Ovary (tissue), 7 donors: ENCODE measurements at regions not wholly inside any gene's neighbourhood (a gene's known extent, or its start where the extent isn't known, plus 50 kb on each side); places are given as distances from the start of the nearest gene placed in this dataset.

Source experiments
- DNase-seq, 5 donors: peaks; one replicate each; pipeline ENCODE4 v3.0.0-alpha.2; 2019 to 2020
- H3K27ac ChIP-seq, 2 donors: fragments of 200-600 bp; one replicate each; pipeline versions ENCODE4 v1.5.1 to v1.8.0; 2019 to 2022
- H3K27me3 ChIP-seq: fragments of 200-600 bp; one replicate; pipeline ENCODE4 v1.8.0; 2022
- H3K36me3 ChIP-seq: fragments of 200-600 bp; sonication (generic); one replicate; pipeline ENCODE4 v1.5.1; 2019
- H3K4me1 ChIP-seq: one replicate; pipeline ENCODE4 v1.8.1; 2013; ENCODE audit warnings: mild to moderate bottlenecking, moderate library complexity; ENCODE audit not compliant: insufficient read depth
- H3K4me3 ChIP-seq: fragments of 200-600 bp; sonication (generic); one replicate; pipeline ENCODE4 v1.5.1; 2017
- H3K9me3 ChIP-seq, 2 donors: fragments of 200-600 bp in 1 of 2; sonication (generic) in 1 of 2; one replicate each; pipeline versions ENCODE4 v1.5.1 to v1.8.1; 2013 to 2019; ENCODE audit warnings: mild to moderate bottlenecking in 1 of 2, moderate library complexity in 1 of 2
- EP300 ChIP-seq: sonication (generic); formaldehyde crosslinking; IDR thresholded peaks from one replicate; pipeline ENCODE4 v1.6.1; 2017; ENCODE audit warnings: antibody characterized with exemption
- POLR2A ChIP-seq: fragments of 450-650 bp; IDR thresholded peaks from one replicate; pipeline ENCODE4 v1.6.1; 2017; ENCODE audit warnings: antibody characterized with exemption, mild to moderate bottlenecking, moderate library complexity
- WGBS, 3 donors: extraction: QIAGEN DNeasy Blood & Tissue Kit in 1 of 3; methylation state at CpG; one replicate each; pipeline versions ENCODE4 v1.1.5 to v1.1.7; 2013 to 2017; 5-methylcytosine and 5-hydroxymethylcytosine counted together
- intact Hi-C, 4 donors: fragments of 100-400 bp; cut with DNase I; formaldehyde crosslinking; loops; one replicate each; pipeline versions ENCODE4 v1.11.0 to v1.15.1; 2022 to 2023
- TF ChIP-seq, protein P1 (sequence below), 3 donors: fragments of 450-650 bp in 2 of 3; fragments of 200-600 bp in 1 of 3; IDR thresholded peaks; one replicate each; pipeline versions ENCODE4 v1.5.1 to v1.8.0; 2016 to 2022; ENCODE audit warnings: antibody characterized with exemption in 3 of 3, mild to moderate bottlenecking in 1 of 3
- donor health status: DM: no; HTN: no; CAD: no; lungs with moderate emphysema.
- donor health status: DM: no; HTN: no; CAD: no.
- donor health status: Bipolar disorder and iron deficiency.
- donor health status: DM: no; HTN: no; CAD: no.
- donor health status: DM: yes; HTN: yes; CAD: no.

DNA sequence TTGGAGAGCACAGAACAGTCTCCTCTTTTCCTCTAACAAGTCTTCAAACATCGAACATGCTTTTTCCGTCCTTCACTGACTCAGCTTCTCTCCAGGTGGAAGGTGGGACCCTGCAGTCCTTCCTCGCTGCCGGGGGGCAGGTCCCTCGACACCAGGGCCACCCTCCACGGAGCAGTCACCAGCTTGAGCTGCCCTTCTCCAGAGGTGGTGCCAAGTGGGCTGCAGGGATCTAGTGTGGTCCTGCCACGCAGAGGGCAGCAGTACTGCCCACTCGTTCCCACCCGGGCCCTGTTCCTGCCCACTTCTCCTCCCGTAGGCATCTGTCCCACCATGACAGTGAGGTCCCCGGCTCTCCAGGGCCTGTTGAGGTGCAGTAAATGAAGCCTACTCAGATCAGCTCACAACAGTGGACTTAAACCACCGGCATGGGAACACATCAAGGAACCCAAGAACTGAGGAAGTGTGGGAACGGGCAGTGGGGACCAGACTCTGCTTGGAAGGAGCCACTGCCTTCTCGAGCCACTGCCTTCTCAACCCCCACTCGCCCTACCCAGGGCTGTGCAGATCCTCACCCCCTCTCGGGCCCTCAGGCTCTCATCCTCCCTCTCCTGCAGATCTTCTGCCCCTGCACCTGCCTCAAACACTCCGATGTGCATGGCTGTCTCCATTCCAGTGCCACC is 153.9 kb downstream of the OAT start:
- TF ChIP-seq POLR2A (no peak), EP300 (no peak)
- TF ChIP-seq, protein P1, sequence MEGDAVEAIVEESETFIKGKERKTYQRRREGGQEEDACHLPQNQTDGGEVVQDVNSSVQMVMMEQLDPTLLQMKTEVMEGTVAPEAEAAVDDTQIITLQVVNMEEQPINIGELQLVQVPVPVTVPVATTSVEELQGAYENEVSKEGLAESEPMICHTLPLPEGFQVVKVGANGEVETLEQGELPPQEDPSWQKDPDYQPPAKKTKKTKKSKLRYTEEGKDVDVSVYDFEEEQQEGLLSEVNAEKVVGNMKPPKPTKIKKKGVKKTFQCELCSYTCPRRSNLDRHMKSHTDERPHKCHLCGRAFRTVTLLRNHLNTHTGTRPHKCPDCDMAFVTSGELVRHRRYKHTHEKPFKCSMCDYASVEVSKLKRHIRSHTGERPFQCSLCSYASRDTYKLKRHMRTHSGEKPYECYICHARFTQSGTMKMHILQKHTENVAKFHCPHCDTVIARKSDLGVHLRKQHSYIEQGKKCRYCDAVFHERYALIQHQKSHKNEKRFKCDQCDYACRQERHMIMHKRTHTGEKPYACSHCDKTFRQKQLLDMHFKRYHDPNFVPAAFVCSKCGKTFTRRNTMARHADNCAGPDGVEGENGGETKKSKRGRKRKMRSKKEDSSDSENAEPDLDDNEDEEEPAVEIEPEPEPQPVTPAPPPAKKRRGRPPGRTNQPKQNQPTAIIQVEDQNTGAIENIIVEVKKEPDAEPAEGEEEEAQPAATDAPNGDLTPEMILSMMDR (IDR thresholded peaks at IDR 0.05) = no peak
- H3K27me3 ChIP-seq = no peaks in the 10 kb centered on the region
- H3K27ac ChIP-seq = no peak overlapping the region
- no peak overlapping the region for H3K4me3 ChIP-seq
- WGBS, 3 donors = 94 to 96% (median 94%) methylated on average over 17 of the region's 17 CpGs
- no peaks in the 10 kb centered on the region for H3K9me3 ChIP-seq
- DNase-seq = no peak
- no peaks in the 10 kb centered on the region for H3K4me1 ChIP-seq
- H3K36me3 ChIP-seq = no peaks in the 10 kb centered on the region
- intact Hi-C loops = loop anchor here in 1 of 4 donors (10.0 kb wide), 1 partner anchor 270 kb away; no protein-coding TSS in a partner anchor

DNA sequence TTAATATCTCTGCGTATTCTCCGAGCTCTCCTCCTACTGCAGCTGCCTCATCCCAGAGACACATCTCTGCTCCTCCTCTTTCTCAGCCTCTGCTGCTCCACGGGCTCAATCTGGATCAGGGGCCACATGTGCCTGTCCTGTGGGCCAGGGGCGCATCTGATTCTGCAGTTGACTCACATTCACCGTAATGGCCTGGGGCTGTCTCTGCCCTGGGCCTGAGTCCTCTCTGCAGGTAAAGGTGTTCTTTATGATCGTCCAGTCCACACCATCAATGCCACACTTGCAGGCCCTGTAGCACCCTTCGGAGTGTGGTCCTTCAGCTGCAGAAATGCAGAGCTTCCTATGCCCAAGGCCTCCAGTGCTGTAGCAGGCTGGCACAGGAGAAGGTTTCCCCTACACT is 154.5 kb downstream of the OAT start:
- no peak overlapping the region for H3K27ac ChIP-seq
- WGBS, 3 donors = 90 to 94% (median 94%) methylated on average over 7 of the region's 7 CpGs
- no peak for DNase-seq

DNA sequence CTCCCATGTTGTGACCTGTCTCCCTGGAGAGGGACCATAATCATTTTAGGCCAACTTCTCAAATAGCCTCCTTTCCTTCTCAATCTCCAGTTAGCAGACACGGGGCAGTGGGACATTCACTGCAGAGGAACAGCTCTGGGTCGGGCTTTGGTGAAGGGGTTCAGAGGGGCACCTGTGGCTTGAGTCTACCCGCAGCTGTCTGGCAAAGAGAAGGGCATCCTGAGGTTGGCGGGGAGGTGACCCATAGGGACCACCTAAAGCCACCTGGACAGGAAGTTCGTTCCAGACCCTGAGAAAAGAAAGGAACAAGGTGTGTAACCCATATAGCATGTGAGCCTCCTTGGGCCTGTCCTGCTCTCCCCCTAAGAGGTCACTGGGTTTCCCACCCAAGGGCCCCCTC is 155.0 kb downstream of the OAT start:
- H3K9me3 ChIP-seq = no peaks in the 10 kb centered on the region
- no peaks in the 10 kb centered on the region for H3K27me3 ChIP-seq
- H3K27ac ChIP-seq = no peak overlapping the region
- no peaks in the 10 kb centered on the region for H3K4me1 ChIP-seq
- no peak overlapping the region for H3K4me3 ChIP-seq
- 82 to 89% (median 85%) methylated on average over 5 of the region's 5 CpGs for WGBS, 3 donors
- H3K36me3 ChIP-seq = no peaks in the 10 kb centered on the region
- no peak for DNase-seq
- TF ChIP-seq EP300 = no peak
- TF ChIP-seq POLR2A = no peak
- TF ChIP-seq, protein P1 (IDR thresholded peaks at IDR 0.05) = no peak
- intact Hi-C loops = loop anchor here in 1 of 4 donors (10.0 kb wide), 1 partner anchor 269 kb away; no protein-coding TSS in a partner anchor

More for the DNA sequence above, 154.5 kb downstream of the OAT start:
- intact Hi-C loops = loop anchor here in 1 of 4 donors (10.0 kb wide), 1 partner anchor 269 kb away; no protein-coding TSS in a partner anchor
- Histone ChIP-seq H3K27me3 (no peaks in the 10 kb centered on the region), H3K9me3 (no peaks in the 10 kb centered on the region), H3K36me3 (no peaks in the 10 kb centered on the region), H3K4me1 (no peaks in the 10 kb centered on the region), H3K4me3 (no peak overlapping the region)
- TF ChIP-seq POLR2A = no peak

DNA sequence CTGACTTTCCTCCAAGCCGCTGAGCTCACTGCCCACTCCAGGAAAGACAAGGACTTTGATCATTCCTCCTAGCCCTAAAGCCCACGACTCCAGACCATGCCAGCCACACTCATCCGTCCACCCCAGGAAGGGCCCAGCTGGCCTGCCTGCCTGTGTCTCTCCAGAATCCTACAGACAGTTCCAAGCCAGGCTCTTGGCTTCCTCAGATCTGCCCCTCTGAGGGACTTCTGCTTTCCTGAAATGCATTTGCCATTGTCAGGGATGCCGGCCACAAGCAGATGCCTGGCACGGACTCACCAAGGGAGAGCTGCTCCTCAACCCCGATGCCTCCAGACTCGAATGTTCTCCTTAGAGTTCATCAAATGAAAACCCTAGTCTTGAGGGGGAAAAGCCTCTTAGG is 155.8 kb downstream of the OAT start:
- Histone ChIP-seq H3K4me1 (no peaks in the 10 kb centered on the region), H3K27me3 (no peaks in the 10 kb centered on the region), H3K9me3 (no peaks in the 10 kb centered on the region), H3K36me3 (no peaks in the 10 kb centered on the region), H3K27ac (no peak overlapping the region), H3K4me3 (no peak overlapping the region)
- intact Hi-C loops = loop anchor here in 1 of 4 donors (10.0 kb wide), 1 partner anchor 268 kb away; no protein-coding TSS in a partner anchor
- WGBS, 3 donors = 86 to 91% (median 90%) methylated on average over 7 of the region's 7 CpGs
- no peak for DNase-seq
- TF ChIP-seq, protein P1 (IDR thresholded peaks at IDR 0.05) = no peak
- TF ChIP-seq EP300 = no peak
- TF ChIP-seq POLR2A = no peak

DNA sequence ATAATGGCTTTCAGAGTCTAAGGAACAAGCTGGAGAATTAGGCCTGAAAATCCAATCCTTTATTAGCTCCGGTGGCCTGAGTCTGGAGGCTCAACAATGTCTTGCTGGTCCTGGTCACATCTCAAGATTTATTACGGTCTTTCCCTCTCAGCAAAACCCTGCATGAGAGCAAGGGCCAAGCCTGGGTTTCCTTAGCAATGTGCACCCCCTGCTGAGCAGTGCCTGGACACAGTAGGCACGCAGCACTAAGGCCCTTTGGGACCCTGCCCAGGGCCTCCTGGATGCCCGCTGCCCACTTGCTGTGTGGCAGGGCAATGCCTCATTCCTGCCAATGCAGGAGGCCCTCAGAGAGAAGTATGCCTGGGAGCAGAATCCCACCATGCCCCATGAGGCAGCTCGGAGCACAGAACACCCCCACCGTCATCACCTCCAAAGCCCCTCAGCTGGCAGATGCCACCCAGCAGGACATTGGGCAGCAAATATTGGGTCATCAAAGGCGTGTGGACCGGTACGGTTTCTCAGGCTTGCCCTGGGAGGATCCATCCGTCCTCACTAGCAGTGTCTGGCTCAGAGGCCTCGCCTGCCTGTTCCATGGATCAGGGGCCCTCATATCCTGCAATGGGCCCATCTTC is 156.4 kb downstream of the OAT start:
- Histone ChIP-seq H3K9me3 (no peaks in the 10 kb centered on the region), H3K36me3 (no peaks in the 10 kb centered on the region), H3K27ac (no peak overlapping the region), H3K4me1 (no peaks in the 10 kb centered on the region), H3K27me3 (no peaks in the 10 kb centered on the region), H3K4me3 (no peak overlapping the region)
- WGBS, 3 donors = 79 to 92% (median 90%) methylated on average over 10 to 11 of the region's 11 CpGs
- intact Hi-C loops = loop anchor here in 1 of 4 donors (10.0 kb wide), 1 partner anchor 268 kb away; no protein-coding TSS in a partner anchor
- peak in 1 of 5 donors; percentile 34 for DNase-seq
- TF ChIP-seq, protein P1 (IDR thresholded peaks at IDR 0.05) = peak in 1 of 3 donors; percentile 12
- no peak for TF ChIP-seq EP300
